ENCODE measurements at regions not wholly inside any gene's neighbourhood (a gene's known extent, or its start where the extent isn't known, plus 50 kb on each side); places are given as distances from the start of the nearest gene placed in this dataset.

DNA sequence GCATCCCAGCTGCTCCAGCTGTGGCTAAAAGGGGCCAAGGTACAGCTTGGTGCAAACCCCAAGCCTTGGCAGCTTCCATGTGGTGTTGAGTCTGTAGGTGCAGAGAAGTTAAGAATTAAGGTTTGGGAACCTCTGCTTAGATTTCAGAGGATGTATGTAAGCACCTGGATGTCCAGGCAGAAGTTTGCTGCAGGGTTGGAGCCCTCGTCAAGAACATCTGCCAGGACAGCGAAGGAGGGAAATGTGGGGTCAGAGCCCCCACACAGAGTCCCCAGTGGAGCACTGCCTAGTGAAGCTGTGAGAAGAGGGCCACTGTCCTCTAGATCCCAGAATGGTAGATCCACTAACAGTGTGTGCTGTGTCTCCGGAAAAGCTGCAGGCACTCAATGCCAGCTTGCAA is 236.2 kb upstream of the ADRA1B start:
- H3K27ac ChIP-seq (ENCODE audit: insufficient read depth, low read depth, low read length) = no peak overlapping the region
- dilution Hi-C loops (cut with MboI; ENCODE audit: extremely low pct_ligation_motif_present, low sequenced_read_pairs) = no loop called here
- TF ChIP-seq MYC (IDR thresholded peaks at IDR 0.05; ENCODE audit: low read depth, low read length) (no peak), GATA2 (IDR thresholded peaks at IDR 0.05; ENCODE audit: insufficient read depth, insufficient read length, low read depth, low read length) (no peak)
- TF ChIP-seq, protein P1, sequence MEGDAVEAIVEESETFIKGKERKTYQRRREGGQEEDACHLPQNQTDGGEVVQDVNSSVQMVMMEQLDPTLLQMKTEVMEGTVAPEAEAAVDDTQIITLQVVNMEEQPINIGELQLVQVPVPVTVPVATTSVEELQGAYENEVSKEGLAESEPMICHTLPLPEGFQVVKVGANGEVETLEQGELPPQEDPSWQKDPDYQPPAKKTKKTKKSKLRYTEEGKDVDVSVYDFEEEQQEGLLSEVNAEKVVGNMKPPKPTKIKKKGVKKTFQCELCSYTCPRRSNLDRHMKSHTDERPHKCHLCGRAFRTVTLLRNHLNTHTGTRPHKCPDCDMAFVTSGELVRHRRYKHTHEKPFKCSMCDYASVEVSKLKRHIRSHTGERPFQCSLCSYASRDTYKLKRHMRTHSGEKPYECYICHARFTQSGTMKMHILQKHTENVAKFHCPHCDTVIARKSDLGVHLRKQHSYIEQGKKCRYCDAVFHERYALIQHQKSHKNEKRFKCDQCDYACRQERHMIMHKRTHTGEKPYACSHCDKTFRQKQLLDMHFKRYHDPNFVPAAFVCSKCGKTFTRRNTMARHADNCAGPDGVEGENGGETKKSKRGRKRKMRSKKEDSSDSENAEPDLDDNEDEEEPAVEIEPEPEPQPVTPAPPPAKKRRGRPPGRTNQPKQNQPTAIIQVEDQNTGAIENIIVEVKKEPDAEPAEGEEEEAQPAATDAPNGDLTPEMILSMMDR (IDR thresholded peaks at IDR 0.05; ENCODE audit: extremely low read depth in 1 of 2, insufficient read depth in 1 of 2, low read depth in 1 of 2, low read length in 2 of 2) = no peak
- H2AFZ ChIP-seq (ENCODE audit: low read depth, low read length) = no peak overlapping the region
- H3K36me3 ChIP-seq (ENCODE audit: control insufficient read depth in 2 of 2, extremely low read depth in 1 of 2, insufficient read depth in 2 of 2, low read length in 2 of 2) = no peaks in the 10 kb centered on the region
- intact Hi-C loops (cut with micrococcal nuclease) = no loop called here
- H3K4me1 ChIP-seq (ENCODE audit: control insufficient read depth, extremely low read depth, insufficient read depth, low read length) = no peaks in the 10 kb centered on the region
- H3K9me3 ChIP-seq (replicated peaks; ENCODE audit: control insufficient read depth, insufficient read depth, low read length) = no peaks in the 10 kb centered on the region
- FAIRE-seq = no peak
- no TSS peak for BruUV-seq (replicated peaks)
- H3K27me3 ChIP-seq (ENCODE audit: control insufficient read depth in 2 of 2, insufficient read depth in 2 of 2, low read length in 2 of 2) = no peaks in the 10 kb centered on the region
- no peak overlapping the region for H3K4me3 ChIP-seq (replicated peaks in 1 of 3; ENCODE audit: insufficient read depth in 1 of 3, low read depth in 1 of 3, low read length in 3 of 3)
- H3K4me2 ChIP-seq (ENCODE audit: insufficient read depth, low read length) = no peak overlapping the region
- H4K20me1 ChIP-seq (replicated peaks; ENCODE audit: control insufficient read depth, extremely low read depth, insufficient read depth, low read length) = no peaks in the 10 kb centered on the region
- no peaks in the 10 kb centered on the region for H3K9me1 ChIP-seq (replicated peaks; ENCODE audit: control insufficient read depth, extremely low read depth, insufficient read depth, low read length)
- POLR2A ChIA-PET = no interaction called here
- CTCF ChIA-PET = no interaction called here
- no peak for DNase-seq (ENCODE audit: low read depth, low spot score)
- H3K79me2 ChIP-seq (ENCODE audit: control insufficient read depth, insufficient read depth, low read length) = no peaks in the 10 kb centered on the region
- no peak overlapping the region for H3K9ac ChIP-seq (replicated peaks; ENCODE audit: extremely low read depth, insufficient read depth, low read length)

DNA sequence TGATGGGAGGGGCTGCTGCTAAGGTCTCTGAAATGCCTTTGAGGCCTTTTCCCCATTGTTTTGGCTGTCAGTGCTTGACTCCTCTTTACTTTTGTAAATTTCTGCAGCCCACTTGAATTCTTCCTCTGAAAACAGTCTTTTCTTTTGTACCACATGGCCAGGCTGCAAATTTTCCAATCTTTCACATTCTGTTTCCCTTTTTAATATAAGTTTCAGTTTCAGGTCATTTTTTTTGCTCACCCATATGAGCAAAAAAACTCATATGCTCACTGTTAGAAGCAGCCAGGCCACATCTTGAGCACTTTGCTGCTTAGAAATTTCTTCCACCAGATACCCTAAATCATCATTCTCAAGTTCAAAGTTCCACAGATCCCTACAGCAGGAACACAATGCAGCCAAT is 234.6 kb upstream of the ADRA1B start:
- Histone ChIP-seq H3K9me1 (replicated peaks; ENCODE audit: control insufficient read depth, extremely low read depth, insufficient read depth, low read length) (no peaks in the 10 kb centered on the region), H3K4me1 (ENCODE audit: control insufficient read depth, extremely low read depth, insufficient read depth, low read length) (no peaks in the 10 kb centered on the region), H2AFZ (ENCODE audit: low read depth, low read length) (no peak overlapping the region), H3K27me3 (ENCODE audit: control insufficient read depth in 2 of 2, insufficient read depth in 2 of 2, low read length in 2 of 2) (no peaks in the 10 kb centered on the region), H3K79me2 (ENCODE audit: control insufficient read depth, insufficient read depth, low read length) (no peaks in the 10 kb centered on the region), H3K4me2 (ENCODE audit: insufficient read depth, low read length) (no peak overlapping the region), H3K36me3 (ENCODE audit: control insufficient read depth in 2 of 2, extremely low read depth in 1 of 2, insufficient read depth in 2 of 2, low read length in 2 of 2) (no peaks in the 10 kb centered on the region), H3K9me3 (replicated peaks; ENCODE audit: control insufficient read depth, insufficient read depth, low read length) (no peaks in the 10 kb centered on the region), H3K4me3 (replicated peaks in 1 of 3; ENCODE audit: insufficient read depth in 1 of 3, low read depth in 1 of 3, low read length in 3 of 3) (no peak overlapping the region), H4K20me1 (replicated peaks; ENCODE audit: control insufficient read depth, extremely low read depth, insufficient read depth, low read length) (no peaks in the 10 kb centered on the region), H3K9ac (replicated peaks; ENCODE audit: extremely low read depth, insufficient read depth, low read length) (no peak overlapping the region), H3K27ac (ENCODE audit: insufficient read depth, low read depth, low read length) (no peak overlapping the region)
- intact Hi-C loops (cut with micrococcal nuclease) (no loop called here), dilution Hi-C loops (cut with MboI; ENCODE audit: extremely low pct_ligation_motif_present, low sequenced_read_pairs) (no loop called here)
- FAIRE-seq (no peak), DNase-seq (ENCODE audit: low read depth, low spot score) (no peak)
- POLR2A ChIA-PET = no interaction called here
- CTCF ChIA-PET = no interaction called here
- TF ChIP-seq MYC (IDR thresholded peaks at IDR 0.05; ENCODE audit: low read depth, low read length) (no peak), FOS (IDR thresholded peaks at IDR 0.05; ENCODE audit: borderline replicate concordance, insufficient read depth, low read length) (no peak), GATA2 (IDR thresholded peaks at IDR 0.05; ENCODE audit: insufficient read depth, insufficient read length, low read depth, low read length) (no peak), EZH2 (IDR thresholded peaks at IDR 0.05; ENCODE audit: borderline replicate concordance, low read depth, low read length, severe bottlenecking) (no peak), JUN (IDR thresholded peaks at IDR 0.05; ENCODE audit: borderline replicate concordance, insufficient read depth, insufficient read length, low read depth) (no peak), POLR2A (IDR thresholded peaks at IDR 0.05; ENCODE audit: low read depth, low read length) (no peak), POLR2AphosphoS5 (IDR thresholded peaks at IDR 0.05; ENCODE audit: insufficient read depth, low read depth, low read length) (no peak)
- TF ChIP-seq, protein P2, sequence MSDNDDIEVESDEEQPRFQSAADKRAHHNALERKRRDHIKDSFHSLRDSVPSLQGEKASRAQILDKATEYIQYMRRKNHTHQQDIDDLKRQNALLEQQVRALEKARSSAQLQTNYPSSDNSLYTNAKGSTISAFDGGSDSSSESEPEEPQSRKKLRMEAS (IDR thresholded peaks at IDR 0.05; ENCODE audit: insufficient read depth, insufficient read length) = no peak
- TF ChIP-seq, protein P1 (IDR thresholded peaks at IDR 0.05; ENCODE audit: extremely low read depth in 1 of 2, insufficient read depth in 1 of 2, low read depth in 1 of 2, low read length in 2 of 2) = no peak
- BruUV-seq (replicated peaks) = no TSS peak
